ENCODE measurements at regions not wholly inside any gene's neighbourhood (a gene's known extent, or its start where the extent isn't known, plus 50 kb on each side); places are given as distances from the start of the nearest gene placed in this dataset.
"Not testable (repeated sequence)": the region's sequence is repeated elsewhere in the genome, so short reads cannot be mapped to it uniquely, and the experiment has no call there.

DNA sequence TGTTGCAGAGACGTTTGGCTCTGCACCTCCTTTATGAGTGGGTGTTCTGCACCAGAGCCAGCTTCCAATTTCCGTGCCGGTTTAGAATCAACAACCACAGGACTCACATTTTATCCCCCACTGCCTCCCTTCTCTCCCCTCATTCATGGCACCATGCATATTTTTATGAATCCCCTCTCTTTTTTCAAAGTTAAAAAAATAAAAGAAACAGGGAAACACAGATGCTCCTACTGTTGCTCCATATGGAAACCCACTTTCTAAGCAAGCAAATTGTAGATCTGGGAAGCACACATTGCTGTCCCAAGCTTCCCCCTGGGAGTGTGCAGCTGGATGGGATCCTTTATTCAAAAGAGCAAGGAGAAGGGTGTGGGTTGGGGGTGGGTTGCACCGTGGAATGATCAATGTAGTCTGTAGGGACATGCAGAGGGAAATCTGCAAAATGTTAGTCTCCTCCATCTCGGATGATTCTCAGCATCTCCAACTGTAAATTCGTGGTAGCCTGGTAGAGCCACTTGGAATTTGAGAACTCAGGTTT, 410.0 kb upstream of the ADAMTSL1 start:
- Histone ChIP-seq H3F3A (ENCODE audit: insufficient read depth, low read length) (no peaks in the 10 kb centered on the region), H3K9me2 (replicated peaks; ENCODE audit: insufficient read depth, low read length) (no peaks in the 10 kb centered on the region), H3K79me2 (ENCODE audit: low read length) (no peaks in the 10 kb centered on the region), H3K9me3 (replicated peaks; ENCODE audit: insufficient read depth, low read length) (no peaks in the 10 kb centered on the region), H4K20me1 (ENCODE audit: insufficient read depth, low read length) (no peaks in the 10 kb centered on the region), H3K4me2 (ENCODE audit: low read depth, low read length) (no peak overlapping the region), H3K27me3 (replicated peaks; ENCODE audit: insufficient read depth, low read length) (no peaks in the 10 kb centered on the region), H3K36me3 (replicated peaks; ENCODE audit: insufficient read depth, low read length) (no peaks in the 10 kb centered on the region), H3K9ac (ENCODE audit: low read length) (no peak overlapping the region), H3K4me1 (ENCODE audit: low read length) (peaks cover 4% of the 10 kb centered on the region; the same call in 1 of the 2 replicates), H2AFZ (ENCODE audit: low read length) (no peak overlapping the region), H3K4me3 (ENCODE audit: low read length) (no peak overlapping the region), H3K27ac (ENCODE audit: low read length) (no peak overlapping the region)
- DNase-seq = no peak
- TF ChIP-seq EZH2 (optimal IDR thresholded peaks at IDR 0.05; ENCODE audit: low read depth, low read length) = no peak
- no peak for TF ChIP-seq EZH2phosphoT487 (IDR thresholded peaks at IDR 0.05; ENCODE audit: low read length)
- TF ChIP-seq, protein P1, sequence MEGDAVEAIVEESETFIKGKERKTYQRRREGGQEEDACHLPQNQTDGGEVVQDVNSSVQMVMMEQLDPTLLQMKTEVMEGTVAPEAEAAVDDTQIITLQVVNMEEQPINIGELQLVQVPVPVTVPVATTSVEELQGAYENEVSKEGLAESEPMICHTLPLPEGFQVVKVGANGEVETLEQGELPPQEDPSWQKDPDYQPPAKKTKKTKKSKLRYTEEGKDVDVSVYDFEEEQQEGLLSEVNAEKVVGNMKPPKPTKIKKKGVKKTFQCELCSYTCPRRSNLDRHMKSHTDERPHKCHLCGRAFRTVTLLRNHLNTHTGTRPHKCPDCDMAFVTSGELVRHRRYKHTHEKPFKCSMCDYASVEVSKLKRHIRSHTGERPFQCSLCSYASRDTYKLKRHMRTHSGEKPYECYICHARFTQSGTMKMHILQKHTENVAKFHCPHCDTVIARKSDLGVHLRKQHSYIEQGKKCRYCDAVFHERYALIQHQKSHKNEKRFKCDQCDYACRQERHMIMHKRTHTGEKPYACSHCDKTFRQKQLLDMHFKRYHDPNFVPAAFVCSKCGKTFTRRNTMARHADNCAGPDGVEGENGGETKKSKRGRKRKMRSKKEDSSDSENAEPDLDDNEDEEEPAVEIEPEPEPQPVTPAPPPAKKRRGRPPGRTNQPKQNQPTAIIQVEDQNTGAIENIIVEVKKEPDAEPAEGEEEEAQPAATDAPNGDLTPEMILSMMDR (IDR thresholded peaks at IDR 0.05; ENCODE audit: low read length) = no peak

DNA sequence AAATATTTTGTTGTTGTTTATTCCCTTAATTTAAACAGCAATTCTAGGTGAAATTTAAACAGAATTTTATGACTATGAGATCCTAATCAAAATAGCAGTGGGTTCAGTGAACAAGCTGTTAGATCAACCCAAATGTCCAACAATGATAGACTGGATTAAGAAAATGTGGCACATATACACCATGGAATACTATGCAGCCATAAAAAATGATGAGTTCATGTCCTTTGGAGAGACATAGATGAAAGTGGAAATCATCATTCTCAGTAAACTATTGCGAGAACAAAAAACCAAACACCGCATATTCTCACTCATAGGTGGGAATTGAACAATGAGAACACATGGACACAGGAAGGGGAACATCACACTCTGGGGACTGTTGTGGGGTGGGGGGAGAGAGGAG, 407.3 kb upstream of the ADAMTSL1 start:
- not testable (repeated sequence) for H3K4me2 ChIP-seq (ENCODE audit: low read depth, low read length); H3F3A ChIP-seq (ENCODE audit: insufficient read depth, low read length); H3K4me3 ChIP-seq (ENCODE audit: low read length); H3K9me3 ChIP-seq (replicated peaks; ENCODE audit: insufficient read depth, low read length); H3K27ac ChIP-seq (ENCODE audit: low read length); H3K79me2 ChIP-seq (ENCODE audit: low read length); H3K36me3 ChIP-seq (replicated peaks; ENCODE audit: insufficient read depth, low read length); H3K9ac ChIP-seq (ENCODE audit: low read length); H3K4me1 ChIP-seq (ENCODE audit: low read length); DNase-seq; H3K9me2 ChIP-seq (replicated peaks; ENCODE audit: insufficient read depth, low read length); H2AFZ ChIP-seq (ENCODE audit: low read length); H4K20me1 ChIP-seq (ENCODE audit: insufficient read depth, low read length); H3K27me3 ChIP-seq (replicated peaks; ENCODE audit: insufficient read depth, low read length)

DNA sequence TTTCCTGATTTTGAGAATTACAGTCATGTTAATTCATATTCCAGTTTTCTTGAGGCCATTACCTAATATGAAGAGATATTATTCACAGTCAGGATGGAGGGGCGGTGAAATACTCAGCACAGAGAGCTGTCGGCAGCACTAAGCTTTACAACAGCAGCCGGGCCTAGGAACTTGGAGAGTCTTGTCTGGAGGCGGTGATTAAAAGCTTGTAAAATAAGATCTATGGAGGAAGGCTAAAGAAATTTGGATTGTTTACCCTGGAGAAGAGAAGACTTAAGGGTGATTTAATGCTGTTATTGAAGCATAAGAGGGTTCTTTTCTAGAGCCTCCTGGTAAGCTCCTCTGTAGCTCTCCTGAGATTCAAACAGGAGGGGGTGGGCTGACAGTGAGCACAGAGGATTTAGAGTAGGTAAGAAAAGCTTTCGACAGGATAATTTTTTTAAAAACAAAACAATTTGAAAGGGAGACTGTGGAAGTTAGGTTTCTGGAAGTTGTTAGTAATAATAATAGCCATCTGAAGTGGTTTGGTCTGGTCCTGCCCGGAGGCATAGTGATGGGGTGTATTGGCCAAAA, 406.3 kb upstream of the ADAMTSL1 start:
- no peak for DNase-seq
- Histone ChIP-seq H4K20me1 (ENCODE audit: insufficient read depth, low read length) (no peaks in the 10 kb centered on the region), H3K9me3 (replicated peaks; ENCODE audit: insufficient read depth, low read length) (no peaks in the 10 kb centered on the region), H3K4me1 (ENCODE audit: low read length) (no peaks in the 10 kb centered on the region), H3K9me2 (replicated peaks; ENCODE audit: insufficient read depth, low read length) (no peaks in the 10 kb centered on the region), H3K27ac (ENCODE audit: low read length) (no peak overlapping the region), H3K79me2 (ENCODE audit: low read length) (no peaks in the 10 kb centered on the region), H2AFZ (ENCODE audit: low read length) (no peak overlapping the region), H3K9ac (ENCODE audit: low read length) (no peak overlapping the region), H3K27me3 (replicated peaks; ENCODE audit: insufficient read depth, low read length) (no peaks in the 10 kb centered on the region), H3K4me2 (ENCODE audit: low read depth, low read length) (no peak overlapping the region), H3K4me3 (ENCODE audit: low read length) (no peak overlapping the region), H3F3A (ENCODE audit: insufficient read depth, low read length) (no peaks in the 10 kb centered on the region), H3K36me3 (replicated peaks; ENCODE audit: insufficient read depth, low read length) (no peaks in the 10 kb centered on the region)
- TF ChIP-seq EZH2 (optimal IDR thresholded peaks at IDR 0.05; ENCODE audit: low read depth, low read length) = no peak
- TF ChIP-seq EZH2phosphoT487 (IDR thresholded peaks at IDR 0.05; ENCODE audit: low read length) = no peak
- TF ChIP-seq, protein P1 (IDR thresholded peaks at IDR 0.05; ENCODE audit: low read length) = no peak

DNA sequence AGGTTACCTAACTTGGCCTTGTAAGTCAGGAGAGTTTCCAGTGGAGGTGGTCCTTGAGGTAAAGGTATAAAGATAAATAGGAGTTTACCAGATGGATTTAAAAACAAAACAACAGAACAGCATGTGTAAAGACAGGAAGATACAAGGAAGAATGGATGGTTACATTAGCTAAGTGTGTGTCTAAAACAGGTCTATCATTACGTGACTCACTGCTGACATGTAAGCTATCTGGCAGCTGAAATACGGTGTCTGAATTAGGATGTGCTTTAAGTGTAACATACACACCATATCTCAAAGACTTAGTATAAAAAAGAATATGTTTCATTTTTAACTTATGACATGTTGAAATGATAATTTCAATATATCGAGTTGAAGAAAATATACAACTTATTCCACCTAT, 405.1 kb upstream of the ADAMTSL1 start:
- Histone ChIP-seq H3K27ac (ENCODE audit: low read length) (no peak overlapping the region), H3F3A (ENCODE audit: insufficient read depth, low read length) (no peaks in the 10 kb centered on the region), H3K9ac (ENCODE audit: low read length) (no peak overlapping the region), H3K9me3 (replicated peaks; ENCODE audit: insufficient read depth, low read length) (no peaks in the 10 kb centered on the region), H3K79me2 (ENCODE audit: low read length) (no peaks in the 10 kb centered on the region), H2AFZ (ENCODE audit: low read length) (no peak overlapping the region), H3K27me3 (replicated peaks; ENCODE audit: insufficient read depth, low read length) (no peaks in the 10 kb centered on the region), H3K4me1 (ENCODE audit: low read length) (no peaks in the 10 kb centered on the region), H3K36me3 (replicated peaks; ENCODE audit: insufficient read depth, low read length) (no peaks in the 10 kb centered on the region), H3K4me2 (ENCODE audit: low read depth, low read length) (no peak overlapping the region), H3K9me2 (replicated peaks; ENCODE audit: insufficient read depth, low read length) (no peaks in the 10 kb centered on the region), H3K4me3 (ENCODE audit: low read length) (no peak overlapping the region), H4K20me1 (ENCODE audit: insufficient read depth, low read length) (no peaks in the 10 kb centered on the region)
- TF ChIP-seq EZH2 (optimal IDR thresholded peaks at IDR 0.05; ENCODE audit: low read depth, low read length) (no peak), EZH2phosphoT487 (IDR thresholded peaks at IDR 0.05; ENCODE audit: low read length) (no peak)
- TF ChIP-seq, protein P1 (IDR thresholded peaks at IDR 0.05; ENCODE audit: low read length) = no peak
- no peak for DNase-seq

All from MM.1S (cell line).